ENCODE measurements at regions not wholly inside any gene's neighbourhood (a gene's known extent, or its start where the extent isn't known, plus 50 kb on each side); places are given as distances from the start of the nearest gene placed in this dataset.
A peak's percentile ranks its signal among the peaks of the same experiment; 100 is the strongest.

DNA sequence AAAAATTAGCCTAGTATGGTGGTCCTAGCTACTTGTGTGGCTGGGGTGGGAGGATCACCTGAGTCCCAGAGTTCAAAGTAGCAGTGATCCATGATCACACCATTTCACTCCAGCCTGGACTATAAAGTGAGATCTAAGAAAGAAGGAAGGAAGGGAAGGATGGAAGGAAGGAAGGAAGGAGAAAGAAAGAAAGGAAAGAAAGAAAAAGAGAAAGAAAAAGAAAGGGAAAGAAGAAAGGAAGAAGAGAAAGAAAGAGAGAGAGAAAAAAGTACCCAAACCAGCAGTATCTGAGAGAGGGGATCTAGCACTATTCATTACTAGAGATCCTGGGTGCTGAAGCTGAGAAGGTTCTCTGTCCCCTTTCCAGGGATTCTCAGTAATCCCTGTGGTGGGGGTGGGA lies 197.8 kb downstream of the CD83 start:
- no peak for TF ChIP-seq EZH2phosphoT487 (IDR thresholded peaks at IDR 0.05; ENCODE audit: borderline replicate concordance, low read depth, low read length)
- TF ChIP-seq, protein P1, sequence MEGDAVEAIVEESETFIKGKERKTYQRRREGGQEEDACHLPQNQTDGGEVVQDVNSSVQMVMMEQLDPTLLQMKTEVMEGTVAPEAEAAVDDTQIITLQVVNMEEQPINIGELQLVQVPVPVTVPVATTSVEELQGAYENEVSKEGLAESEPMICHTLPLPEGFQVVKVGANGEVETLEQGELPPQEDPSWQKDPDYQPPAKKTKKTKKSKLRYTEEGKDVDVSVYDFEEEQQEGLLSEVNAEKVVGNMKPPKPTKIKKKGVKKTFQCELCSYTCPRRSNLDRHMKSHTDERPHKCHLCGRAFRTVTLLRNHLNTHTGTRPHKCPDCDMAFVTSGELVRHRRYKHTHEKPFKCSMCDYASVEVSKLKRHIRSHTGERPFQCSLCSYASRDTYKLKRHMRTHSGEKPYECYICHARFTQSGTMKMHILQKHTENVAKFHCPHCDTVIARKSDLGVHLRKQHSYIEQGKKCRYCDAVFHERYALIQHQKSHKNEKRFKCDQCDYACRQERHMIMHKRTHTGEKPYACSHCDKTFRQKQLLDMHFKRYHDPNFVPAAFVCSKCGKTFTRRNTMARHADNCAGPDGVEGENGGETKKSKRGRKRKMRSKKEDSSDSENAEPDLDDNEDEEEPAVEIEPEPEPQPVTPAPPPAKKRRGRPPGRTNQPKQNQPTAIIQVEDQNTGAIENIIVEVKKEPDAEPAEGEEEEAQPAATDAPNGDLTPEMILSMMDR (conservative IDR thresholded peaks at IDR 0.05; ENCODE audit: low read length): no peak
- no peak overlapping the region for H3K27ac ChIP-seq (ENCODE audit: low read depth, low read length, poor library complexity, severe bottlenecking)
- no peaks in the 10 kb centered on the region for H3K9me2 ChIP-seq (ENCODE audit: insufficient read depth, low read length)
- no peaks in the 10 kb centered on the region for H3K79me2 ChIP-seq (ENCODE audit: insufficient read depth, low read depth, low read length)
- intact Hi-C loops (cut with micrococcal nuclease; ENCODE audit: unreplicated experiment): no loop called here
- ChIA-PET POLR2A (no interaction called here), CTCF (ENCODE audit: unreplicated experiment) (no interaction called here)
- H3K4me3 ChIP-seq (ENCODE audit: low read depth, low read length, poor library complexity, severe bottlenecking): no peak overlapping the region
- H2AFZ ChIP-seq (ENCODE audit: low read length): no peak overlapping the region
- no peaks in the 10 kb centered on the region for H3K9me3 ChIP-seq (ENCODE audit: low read length)
- BruUV-seq (replicated peaks): no TSS peak
- no peak overlapping the region for H3K4me2 ChIP-seq (ENCODE audit: low read length)
- H3K4me1 ChIP-seq (ENCODE audit: insufficient read depth, low read length, poor library complexity, severe bottlenecking): peaks cover 35% of the 10 kb centered on the region
- no peaks in the 10 kb centered on the region for H3K36me3 ChIP-seq (ENCODE audit: insufficient read depth, low read length)
- no peaks in the 10 kb centered on the region for H4K20me1 ChIP-seq (ENCODE audit: insufficient read depth, low read length)
- DNase-seq (ENCODE audit: low spot score): no peak

DNA sequence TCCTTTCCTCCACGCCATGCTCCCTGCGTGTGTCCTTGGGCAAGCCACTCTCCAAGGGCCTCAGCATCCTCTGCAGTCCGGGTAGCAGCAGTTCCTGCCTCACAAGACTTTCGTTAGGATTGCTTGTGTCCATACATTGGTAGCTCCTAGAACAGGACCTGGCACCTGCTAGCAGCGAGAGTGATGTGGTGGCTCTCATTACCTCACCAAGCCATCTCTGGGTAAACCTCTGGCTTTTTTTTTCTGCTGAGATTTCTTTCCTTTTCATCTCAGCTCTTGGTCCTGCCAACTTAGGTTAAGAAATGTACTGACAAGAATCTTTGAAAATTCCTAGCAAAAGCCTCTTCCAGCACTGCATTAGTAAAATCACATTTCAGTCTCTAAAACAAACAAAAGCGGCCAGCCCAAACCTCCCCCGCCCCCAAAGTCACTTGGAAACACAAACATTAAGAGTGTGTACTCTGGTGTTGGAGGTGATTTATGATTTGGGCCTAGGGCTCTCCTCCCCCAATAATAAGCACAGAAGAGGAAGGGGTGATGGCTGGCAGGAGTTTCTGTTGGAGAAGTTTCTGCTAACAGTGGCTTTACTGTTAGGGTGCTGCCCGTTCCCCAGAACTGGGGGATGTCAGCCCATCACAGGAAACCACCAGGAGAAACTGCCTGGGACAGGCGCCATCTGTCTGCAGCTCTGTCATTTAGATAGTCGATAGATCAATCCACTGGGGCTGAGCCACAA lies 199.2 kb downstream of the CD83 start:
- Histone ChIP-seq H3K4me1 (ENCODE audit: insufficient read depth, low read length, poor library complexity, severe bottlenecking) (peaks cover 47% of the 10 kb centered on the region), H3K79me2 (ENCODE audit: insufficient read depth, low read depth, low read length) (no peaks in the 10 kb centered on the region), H3K4me2 (ENCODE audit: low read length) (peak overlapping the region; percentile 6; the same call in 1 of the 2 replicates), H3K9me2 (ENCODE audit: insufficient read depth, low read length) (no peaks in the 10 kb centered on the region), H3K27ac (ENCODE audit: low read depth, low read length, poor library complexity, severe bottlenecking) (no peak overlapping the region), H4K20me1 (ENCODE audit: insufficient read depth, low read length) (no peaks in the 10 kb centered on the region), H2AFZ (ENCODE audit: low read length) (peak overlapping the region; percentile 70; the same call in 1 of the 2 replicates), H3K4me3 (ENCODE audit: low read depth, low read length, poor library complexity, severe bottlenecking) (no peak overlapping the region), H3K9me3 (ENCODE audit: low read length) (no peaks in the 10 kb centered on the region), H3K36me3 (ENCODE audit: insufficient read depth, low read length) (no peaks in the 10 kb centered on the region)
- DNase-seq (ENCODE audit: low spot score): peak; percentile 48
- POLR2A ChIA-PET: interaction anchor here (0.6 to 1.3 kb wide), 5 partner anchors 13 to 455 kb away, joined by 3 to 4 read pairs (median 4); no protein-coding TSS in a partner anchor
- intact Hi-C loops (cut with micrococcal nuclease; ENCODE audit: unreplicated experiment): loop anchor here (1.0 kb wide), 1 partner anchor 106 kb away; no protein-coding TSS in a partner anchor
- TF ChIP-seq, protein P1 (conservative IDR thresholded peaks at IDR 0.05; ENCODE audit: low read length): peak; percentile 84
- TF ChIP-seq EZH2phosphoT487 (IDR thresholded peaks at IDR 0.05; ENCODE audit: borderline replicate concordance, low read depth, low read length): no peak
- BruUV-seq (replicated peaks): no TSS peak
- CTCF ChIA-PET (ENCODE audit: unreplicated experiment): interaction anchor here (0.6 kb wide), 1 partner anchor 382 kb away, joined by 3 read pairs; no protein-coding TSS in a partner anchor
